Ishikawa (cell line): ENCODE measurements at regions not wholly inside any gene's neighbourhood (a gene's known extent, or its start where the extent isn't known, plus 50 kb on each side); places are given as distances from the start of the nearest gene placed in this dataset.

Experiments
- CEBPB ChIP-seq: IDR thresholded peaks from 2 replicates; pipeline ENCODE4 v1.6.1; 2012
- CREB1 ChIP-seq: IDR thresholded peaks from 2 replicates; pipeline ENCODE4 v1.6.1; 2012; ENCODE audit warnings: low read depth
- EGR1 ChIP-seq: IDR thresholded peaks from 2 replicates; pipeline ENCODE4 v1.6.1; 2012
- EP300 ChIP-seq: IDR thresholded peaks from 2 replicates; pipeline ENCODE4 v1.6.1; 2012; ENCODE audit warnings: borderline replicate concordance
- FOXM1 ChIP-seq: IDR thresholded peaks from 2 replicates; pipeline ENCODE4 v1.6.1; 2012; ENCODE audit warnings: low read depth, borderline replicate concordance
- MAX ChIP-seq: IDR thresholded peaks from 2 replicates; pipeline ENCODE4 v1.6.1; 2012
- NFIC ChIP-seq: IDR thresholded peaks from 2 replicates; pipeline ENCODE4 v1.6.1; 2012
- RAD21 ChIP-seq: IDR thresholded peaks from 2 replicates; pipeline ENCODE4 v1.6.1; 2012; ENCODE audit warnings: low read depth
- REST ChIP-seq: IDR thresholded peaks from 2 replicates; pipeline ENCODE4 v1.6.1; 2012; ENCODE audit warnings: low read depth, mild to moderate bottlenecking
- TAF1 ChIP-seq: IDR thresholded peaks from 2 replicates; pipeline ENCODE4 v1.6.1; 2012; ENCODE audit warnings: low read depth, mild to moderate bottlenecking
- TCF12 ChIP-seq: IDR thresholded peaks from 2 replicates; pipeline ENCODE4 v1.6.1; 2012; ENCODE audit warnings: low read depth
- TEAD4 ChIP-seq: IDR thresholded peaks from 2 replicates; pipeline ENCODE4 v1.6.1; 2012
- YY1 ChIP-seq: IDR thresholded peaks from 2 replicates; pipeline ENCODE4 v1.6.1; 2012; ENCODE audit warnings: low read depth
- ZBTB7A ChIP-seq: IDR thresholded peaks from 2 replicates; pipeline ENCODE4 v1.6.1; 2012; ENCODE audit warnings: low read depth
- TF ChIP-seq, protein P1 (sequence below): IDR thresholded peaks from 2 replicates; pipeline ENCODE4 v1.6.1; 2012

DNA sequence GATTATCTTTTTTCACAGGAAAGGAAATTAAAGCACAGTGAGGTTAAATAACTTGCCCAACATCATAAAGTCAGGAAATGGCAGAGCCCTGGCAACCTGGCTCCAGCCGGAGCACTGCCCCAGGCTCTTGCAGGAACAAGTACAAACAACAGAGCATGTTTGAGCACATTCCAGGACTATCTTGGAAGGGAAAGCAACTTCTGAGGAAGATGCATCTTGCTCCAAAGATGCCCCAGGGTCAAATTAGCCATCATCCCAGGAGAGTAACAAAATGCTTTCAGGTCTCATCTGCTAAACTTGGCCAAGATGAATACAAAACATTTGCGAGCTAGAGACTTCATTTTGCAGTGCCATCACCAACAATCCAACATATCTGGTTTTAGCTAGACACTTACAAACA is 162.4 kb upstream of the LRRN1 start:
- TF ChIP-seq REST = no peak
- TF ChIP-seq TCF12 = no peak
- no peak for TF ChIP-seq NFIC
- TF ChIP-seq, protein P1, sequence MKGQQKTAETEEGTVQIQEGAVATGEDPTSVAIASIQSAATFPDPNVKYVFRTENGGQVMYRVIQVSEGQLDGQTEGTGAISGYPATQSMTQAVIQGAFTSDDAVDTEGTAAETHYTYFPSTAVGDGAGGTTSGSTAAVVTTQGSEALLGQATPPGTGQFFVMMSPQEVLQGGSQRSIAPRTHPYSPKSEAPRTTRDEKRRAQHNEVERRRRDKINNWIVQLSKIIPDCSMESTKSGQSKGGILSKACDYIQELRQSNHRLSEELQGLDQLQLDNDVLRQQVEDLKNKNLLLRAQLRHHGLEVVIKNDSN = no peak
- TF ChIP-seq TEAD4 = no peak
- no peak for TF ChIP-seq TAF1

DNA sequence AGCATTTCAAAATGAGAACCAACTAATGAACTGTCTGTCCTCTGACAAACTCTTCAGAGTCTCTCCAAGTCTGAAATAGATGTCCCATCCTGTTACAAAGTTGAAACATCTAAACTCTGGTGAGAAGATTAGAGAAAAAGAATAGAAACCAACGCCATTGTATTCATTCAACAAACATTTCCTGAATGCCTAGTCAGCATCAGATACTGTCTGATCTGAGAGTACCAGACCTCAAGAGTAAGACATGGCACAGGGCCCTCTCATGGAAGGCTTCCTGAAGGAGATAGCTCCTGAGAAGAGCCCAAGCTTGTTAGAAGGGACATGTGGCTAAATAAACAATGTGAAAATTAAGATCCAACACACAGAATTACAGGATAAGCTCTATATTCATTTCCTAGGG is 164.1 kb upstream of the LRRN1 start:
- TF ChIP-seq, protein P1 = no peak
- TF ChIP-seq CEBPB (no peak), ZBTB7A (no peak), TAF1 (no peak), EGR1 (no peak), FOXM1 (no peak), TEAD4 (no peak), EP300 (no peak), CREB1 (no peak), TCF12 (no peak), REST (no peak)

- no peak for TF ChIP-seq MAX
- TF ChIP-seq, protein P1 = no peak
- TF ChIP-seq CREB1 = no peak
- TF ChIP-seq TAF1 = no peak
Measured at GRCh38 chr3:3634326-3634725, 164.9 kb upstream of the LRRN1 start.

DNA sequence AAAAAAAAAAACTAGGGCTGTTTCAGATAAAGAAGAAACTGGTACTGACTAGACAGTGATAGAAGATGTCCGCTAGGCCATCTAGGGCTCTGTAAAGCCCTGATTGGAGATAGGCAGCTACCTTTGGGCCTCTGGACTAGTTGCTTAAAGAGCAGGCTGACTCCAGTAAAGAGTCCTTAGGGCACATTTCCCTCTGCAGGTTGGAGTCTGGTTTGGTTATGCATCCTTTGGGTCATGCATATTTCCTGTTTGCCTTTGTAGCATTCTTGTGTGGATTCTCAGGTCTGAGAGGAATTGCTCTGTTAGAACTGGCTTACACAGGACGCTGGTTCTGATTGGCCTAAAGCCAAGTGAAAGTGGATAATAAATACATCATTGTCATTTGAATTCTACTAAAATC is 165.5 kb upstream of the LRRN1 start:
- TF ChIP-seq CEBPB (no peak), EGR1 (no peak), RAD21 (no peak), MAX (no peak), TAF1 (no peak), ZBTB7A (no peak), EP300 (no peak), TCF12 (no peak)
- TF ChIP-seq, protein P1 = no peak

DNA sequence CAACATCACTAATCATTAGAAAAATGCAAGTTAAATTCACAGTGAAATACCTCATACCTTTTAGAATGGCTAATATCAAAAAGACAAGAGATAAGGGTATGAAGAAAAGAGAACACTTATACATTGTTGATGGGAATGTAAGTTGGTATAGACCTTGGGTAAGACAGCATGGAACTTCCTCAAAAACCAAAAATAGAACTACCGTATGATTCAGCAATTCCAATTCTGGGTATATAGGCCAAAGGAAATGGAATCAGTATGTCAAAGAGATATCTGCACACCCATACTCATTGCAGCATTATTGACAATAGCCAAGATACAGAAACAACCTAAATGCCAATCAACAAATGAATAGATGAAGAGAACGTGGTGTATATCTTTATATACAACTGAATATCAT is 166.8 kb upstream of the LRRN1 start:
- no peak for TF ChIP-seq TCF12
- TF ChIP-seq, protein P1 = no peak
- TF ChIP-seq ZBTB7A = no peak
- TF ChIP-seq CREB1 = no peak
- no peak for TF ChIP-seq MAX
- TF ChIP-seq RAD21 = no peak

DNA sequence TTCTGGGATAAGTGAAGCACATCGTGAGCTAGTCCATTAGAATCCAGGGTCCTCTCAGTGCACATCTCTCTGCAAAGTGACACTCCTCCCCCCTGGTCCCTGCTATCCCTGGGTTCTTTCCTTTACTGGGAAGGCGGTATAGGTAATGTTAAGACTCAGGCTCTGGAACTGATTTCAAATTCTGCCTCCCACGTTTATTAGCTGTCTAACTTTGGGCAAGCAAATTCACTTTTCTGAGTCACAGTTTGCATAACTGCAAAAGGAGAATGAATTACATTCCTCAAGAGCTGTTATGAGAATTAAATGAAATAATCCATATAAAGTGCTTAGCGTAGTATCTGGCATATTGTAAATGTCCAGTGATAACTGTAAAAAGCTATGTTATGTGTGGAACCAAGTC is 168.1 kb upstream of the LRRN1 start:
- TF ChIP-seq CREB1 (no peak), TEAD4 (no peak), NFIC (no peak), REST (no peak), YY1 (no peak), FOXM1 (no peak), TCF12 (no peak), RAD21 (no peak), EGR1 (no peak)
- TF ChIP-seq, protein P1 = no peak
